Nephron (organoid): ENCODE measurements at regions not wholly inside any gene's neighbourhood (a gene's known extent, or its start where the extent isn't known, plus 50 kb on each side); places are given as distances from the start of the nearest gene placed in this dataset.

Experiments used
- H3K27ac Mint-ChIP-seq, 3 experiments: 2 replicates each; pipeline ENCODE4 v1.8.0; 2020; ENCODE audit warnings: mixed read lengths in 3 of 3, mild to moderate bottlenecking in 2 of 3, moderate library complexity in 1 of 3
- H3K27me3 Mint-ChIP-seq: 2 replicates; pipeline ENCODE4 v1.8.0; 2021; ENCODE audit warnings: low read depth, mild to moderate bottlenecking, moderate library complexity, mixed read lengths
- H3K36me3 Mint-ChIP-seq: 2 replicates; pipeline ENCODE4 v1.8.0; 2020; ENCODE audit warnings: low read depth, mixed read lengths
- H3K4me1 Mint-ChIP-seq: 2 replicates; pipeline ENCODE4 v1.8.0; 2020; ENCODE audit warnings: mixed read lengths
- H3K4me3 Mint-ChIP-seq, 3 experiments: 2 replicates each; pipeline ENCODE4 v1.8.0; 2020; ENCODE audit warnings: mild to moderate bottlenecking in 3 of 3, mixed read lengths in 3 of 3, moderate library complexity in 2 of 3
- H3K9me3 Mint-ChIP-seq: 2 replicates; pipeline ENCODE4 v1.8.0; 2020; ENCODE audit warnings: mixed read lengths
- TF ChIP-seq, protein P1 (sequence below), 3 experiments: fragments of 200-600 bp; sonication (generic); IDR thresholded peaks; one replicate each; pipeline ENCODE4 v1.5.0; 2021; ENCODE audit warnings: antibody characterized with exemption in 3 of 3; ENCODE audit not compliant: unreplicated experiment in 3 of 3

DNA sequence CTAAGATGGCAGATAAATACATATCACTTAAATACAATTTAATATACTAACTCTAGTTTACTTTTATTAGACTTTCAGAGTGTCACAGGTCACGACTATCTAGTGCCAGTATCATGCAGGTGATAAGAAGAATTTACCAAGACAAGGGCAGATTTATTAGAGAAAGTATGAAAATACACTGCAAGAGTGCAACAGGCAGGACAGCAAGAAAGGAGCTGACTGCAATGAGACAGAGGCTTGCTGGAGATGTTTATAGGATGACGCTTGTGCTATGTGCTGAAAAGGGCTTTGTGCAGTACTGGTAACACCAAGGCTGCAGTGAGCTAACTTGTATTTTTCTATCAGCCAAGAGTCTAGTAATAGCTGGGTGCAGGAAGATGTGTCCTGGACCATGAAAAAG, 96.7 kb upstream of the QRFPR start:
- Mint-ChIP-seq H3K27me3 (no peaks in the 10 kb centered on the region), H3K4me1 (no peaks in the 10 kb centered on the region), H3K4me3 (no peak overlapping the region), H3K27ac (no peak overlapping the region), H3K9me3 (peaks cover 9% of the 10 kb centered on the region), H3K36me3 (no peaks in the 10 kb centered on the region)
- TF ChIP-seq, protein P1, sequence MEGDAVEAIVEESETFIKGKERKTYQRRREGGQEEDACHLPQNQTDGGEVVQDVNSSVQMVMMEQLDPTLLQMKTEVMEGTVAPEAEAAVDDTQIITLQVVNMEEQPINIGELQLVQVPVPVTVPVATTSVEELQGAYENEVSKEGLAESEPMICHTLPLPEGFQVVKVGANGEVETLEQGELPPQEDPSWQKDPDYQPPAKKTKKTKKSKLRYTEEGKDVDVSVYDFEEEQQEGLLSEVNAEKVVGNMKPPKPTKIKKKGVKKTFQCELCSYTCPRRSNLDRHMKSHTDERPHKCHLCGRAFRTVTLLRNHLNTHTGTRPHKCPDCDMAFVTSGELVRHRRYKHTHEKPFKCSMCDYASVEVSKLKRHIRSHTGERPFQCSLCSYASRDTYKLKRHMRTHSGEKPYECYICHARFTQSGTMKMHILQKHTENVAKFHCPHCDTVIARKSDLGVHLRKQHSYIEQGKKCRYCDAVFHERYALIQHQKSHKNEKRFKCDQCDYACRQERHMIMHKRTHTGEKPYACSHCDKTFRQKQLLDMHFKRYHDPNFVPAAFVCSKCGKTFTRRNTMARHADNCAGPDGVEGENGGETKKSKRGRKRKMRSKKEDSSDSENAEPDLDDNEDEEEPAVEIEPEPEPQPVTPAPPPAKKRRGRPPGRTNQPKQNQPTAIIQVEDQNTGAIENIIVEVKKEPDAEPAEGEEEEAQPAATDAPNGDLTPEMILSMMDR (IDR thresholded peaks at IDR 0.05; ENCODE audit: unreplicated experiment in 3 of 3): no peak

DNA sequence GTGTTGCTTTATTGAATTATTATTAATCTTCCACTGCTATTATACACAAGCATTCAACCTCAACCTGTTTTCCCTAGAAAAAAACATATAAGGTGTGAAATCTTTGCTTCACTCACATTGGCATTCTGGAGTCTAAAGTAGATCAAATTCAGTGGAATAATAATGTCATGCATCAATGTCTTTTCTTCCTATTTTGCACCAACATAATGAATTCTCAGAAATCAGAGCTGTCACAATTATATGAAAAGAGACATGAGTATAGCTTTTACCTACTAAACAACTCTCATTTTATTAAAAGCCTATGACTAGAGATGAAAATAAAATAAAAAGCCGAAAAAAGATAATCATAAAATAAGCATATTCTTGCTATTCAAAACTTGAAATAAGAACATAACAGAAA, 96.3 kb upstream of the QRFPR start:
- Mint-ChIP-seq H3K27me3 (no peaks in the 10 kb centered on the region), H3K4me3 (no peak overlapping the region), H3K36me3 (no peaks in the 10 kb centered on the region), H3K9me3 (peaks cover 9% of the 10 kb centered on the region), H3K27ac (no peak overlapping the region), H3K4me1 (no peaks in the 10 kb centered on the region)
- TF ChIP-seq, protein P1 (IDR thresholded peaks at IDR 0.05; ENCODE audit: unreplicated experiment in 3 of 3): no peak

DNA sequence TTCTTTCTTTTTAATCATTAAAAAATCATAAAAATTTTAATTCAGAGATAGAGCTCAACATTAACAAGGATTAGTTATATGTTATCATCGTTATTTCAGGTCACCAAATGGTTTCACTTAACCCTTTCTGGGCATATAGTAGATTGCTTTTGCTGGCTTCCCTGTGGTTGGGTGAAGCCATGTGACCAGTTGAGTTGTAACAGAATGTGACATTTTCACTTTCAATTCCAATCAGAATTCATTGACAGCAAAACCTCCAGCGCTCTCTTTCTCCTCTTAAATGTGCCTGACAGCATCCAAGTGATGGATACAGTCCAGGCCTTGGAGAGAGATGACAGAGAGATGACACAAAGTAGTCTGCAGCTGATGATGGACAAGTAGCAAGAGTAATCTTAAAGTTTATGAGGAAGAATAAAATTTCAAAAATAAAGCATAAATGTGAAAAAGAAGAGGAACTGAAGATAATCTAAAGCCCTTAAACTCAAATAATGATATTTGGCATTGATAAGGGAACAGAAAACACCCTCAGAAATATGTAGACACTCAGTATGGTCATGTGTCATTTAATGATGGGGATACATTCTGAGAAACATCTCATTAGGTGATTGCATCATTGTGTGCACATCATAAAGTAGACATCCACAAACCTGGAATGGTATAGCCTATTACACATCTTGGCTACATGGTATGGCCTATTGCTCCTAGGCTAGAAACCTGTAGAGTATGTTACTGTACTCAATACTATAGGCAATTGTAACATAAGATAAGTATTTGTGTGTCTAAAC, 92.3 kb upstream of the QRFPR start:
- no peaks in the 10 kb centered on the region for H3K36me3 Mint-ChIP-seq
- H3K9me3 Mint-ChIP-seq: peaks cover 13% of the 10 kb centered on the region
- H3K4me1 Mint-ChIP-seq: no peaks in the 10 kb centered on the region
- H3K4me3 Mint-ChIP-seq: no peak overlapping the region
- TF ChIP-seq, protein P1 (IDR thresholded peaks at IDR 0.05; ENCODE audit: unreplicated experiment in 3 of 3): no peak
- no peaks in the 10 kb centered on the region for H3K27me3 Mint-ChIP-seq
- no peak overlapping the region for H3K27ac Mint-ChIP-seq

GRCh38 chr4:121464854-121465253, 84.0 kb upstream of the QRFPR start:
- Mint-ChIP-seq H3K4me1 (no peaks in the 10 kb centered on the region), H3K36me3 (peaks cover 10% of the 10 kb centered on the region)

DNA sequence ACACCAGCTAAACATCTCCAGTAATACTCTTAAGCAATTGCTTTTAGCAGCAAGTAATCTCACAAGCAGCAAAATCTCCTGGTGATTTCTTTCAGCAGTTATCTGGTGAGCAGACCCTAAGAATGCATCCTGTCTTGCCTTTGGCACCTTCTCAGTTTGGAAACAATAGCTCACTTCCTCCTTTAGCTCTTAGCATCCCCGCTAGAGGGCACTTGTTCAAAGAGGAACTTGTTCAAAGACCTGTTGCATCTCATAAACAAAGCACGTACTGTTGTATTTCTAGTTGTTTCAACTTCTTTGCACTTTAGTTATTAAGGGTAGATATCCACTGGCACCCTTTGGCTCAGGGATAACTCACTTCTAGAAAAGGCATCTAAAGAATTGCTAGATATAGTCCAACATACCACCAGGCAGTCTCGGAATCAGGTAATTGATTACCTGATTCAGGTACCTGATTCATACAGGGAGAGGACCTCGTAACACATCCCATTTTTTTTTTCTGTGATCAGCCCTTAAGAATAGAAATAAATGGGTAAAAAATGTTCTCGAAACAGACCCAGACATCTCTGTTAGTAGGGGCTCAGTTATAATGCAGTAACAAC, 81.9 kb upstream of the QRFPR start:
- peaks cover 10% of the 10 kb centered on the region for H3K36me3 Mint-ChIP-seq
- H3K9me3 Mint-ChIP-seq: peaks cover 9% of the 10 kb centered on the region
- H3K27ac Mint-ChIP-seq: peak overlapping the region; percentile 36 to 76 (median 39)

More at GRCh38 chr4:121464854-121465253, 84.0 kb upstream of the QRFPR start:
- TF ChIP-seq, protein P1 (IDR thresholded peaks at IDR 0.05; ENCODE audit: unreplicated experiment in 3 of 3): peak in 2 of 3 experiments; percentile 18 to 26
- Mint-ChIP-seq H3K9me3 (peaks cover 17% of the 10 kb centered on the region), H3K27ac (peak overlapping the region; percentile 92 to 94 (median 93)), H3K27me3 (no peaks in the 10 kb centered on the region), H3K4me3 (no peak overlapping the region)

More for the DNA sequence above, 81.9 kb upstream of the QRFPR start:
- Mint-ChIP-seq H3K27me3 (no peaks in the 10 kb centered on the region), H3K4me1 (peaks cover 10% of the 10 kb centered on the region), H3K4me3 (no peak overlapping the region)
- TF ChIP-seq, protein P1 (IDR thresholded peaks at IDR 0.05; ENCODE audit: unreplicated experiment in 3 of 3): peak; percentile 50 to 57 (median 56)
